Upper lobe of right lung (tissue), 1 donor: ENCODE measurements at regions not wholly inside any gene's neighbourhood (a gene's known extent, or its start where the extent isn't known, plus 50 kb on each side); places are given as distances from the start of the nearest gene placed in this dataset.

Experiments used
- ATAC-seq: fragments of 200-7000 bp; cut with Tn5 transposase; one replicate; pipeline ENCODE4 v1.9.1; 2020; ENCODE audit warnings: mild to moderate bottlenecking, moderate library complexity
- DNase-seq: peaks from one replicate; pipeline ENCODE4 v3.0.0-alpha.2; 2020
- H3K27ac ChIP-seq: fragments of 200-600 bp; one replicate; pipeline ENCODE4 v1.8.0; 2022
- H3K27me3 ChIP-seq: fragments of 200-600 bp; one replicate; pipeline ENCODE4 v1.8.0; 2022; ENCODE audit warnings: mild to moderate bottlenecking
- H3K36me3 ChIP-seq: fragments of 200-600 bp; one replicate; pipeline ENCODE4 v1.8.0; 2022
- H3K4me1 ChIP-seq: fragments of 200-600 bp; one replicate; pipeline ENCODE4 v1.8.0; 2022
- H3K4me3 ChIP-seq: fragments of 200-600 bp; one replicate; pipeline ENCODE4 v1.8.0; 2022; ENCODE audit warnings: mild to moderate bottlenecking
- H3K9me3 ChIP-seq: fragments of 200-600 bp; one replicate; pipeline ENCODE4 v1.8.0; 2022
- CTCF ChIP-seq: fragments of 200-600 bp; IDR thresholded peaks from one replicate; pipeline ENCODE4 v1.8.0; 2022; ENCODE audit warnings: antibody characterized with exemption
- intact Hi-C: fragments of 100-400 bp; cut with DNase I; formaldehyde crosslinking; loops from one replicate; pipeline ENCODE4 v1.11.0; 2022
- donor health status: DM: no; HTN: yes; CAD: no; lungs with severe emphysema.

DNA sequence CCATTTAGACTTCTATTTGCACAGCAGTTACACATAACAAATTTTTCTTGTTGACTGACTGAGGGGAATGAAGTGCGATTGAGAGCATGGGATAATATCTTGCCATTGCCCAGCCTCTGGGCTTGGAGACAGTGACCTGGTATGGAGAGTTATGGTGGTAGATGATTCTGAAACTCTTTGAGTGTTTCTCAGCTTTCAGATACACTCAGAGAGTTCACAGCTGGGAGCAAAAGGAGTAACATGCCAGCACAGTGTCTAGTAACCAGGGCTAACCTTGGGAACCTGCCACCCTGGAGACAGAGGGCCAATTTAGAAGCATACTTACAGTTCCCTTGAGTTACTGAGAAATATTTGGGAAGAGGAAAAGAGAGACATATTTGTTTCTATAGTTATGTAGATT is 1099.3 kb upstream of the CELF4 start:
- H3K27ac ChIP-seq, result no peak overlapping the region
- no peaks in the 10 kb centered on the region for H3K36me3 ChIP-seq
- no peaks in the 10 kb centered on the region for H3K27me3 ChIP-seq
- intact Hi-C loops, result no loop called here
- no peaks in the 10 kb centered on the region for H3K9me3 ChIP-seq
- DNase-seq, result no peak
- no peak for ATAC-seq
- no peak for TF ChIP-seq CTCF
- no peaks in the 10 kb centered on the region for H3K4me1 ChIP-seq
- H3K4me3 ChIP-seq, result no peak overlapping the region

GRCh38 chr18:38663682-38664081 is 1098.1 kb upstream of the CELF4 start:
- intact Hi-C loops, result no loop called here
- no peaks in the 10 kb centered on the region for H3K36me3 ChIP-seq
- H3K4me3 ChIP-seq, result no peak overlapping the region
- TF ChIP-seq CTCF, result no peak
- no peak for DNase-seq
- ATAC-seq, result no peak
- no peaks in the 10 kb centered on the region for H3K27me3 ChIP-seq
- H3K27ac ChIP-seq, result no peak overlapping the region
- no peaks in the 10 kb centered on the region for H3K4me1 ChIP-seq
- H3K9me3 ChIP-seq, result no peaks in the 10 kb centered on the region

GRCh38 chr18:38663270-38663669 is 1097.7 kb upstream of the CELF4 start:
- no peak for TF ChIP-seq CTCF

DNA sequence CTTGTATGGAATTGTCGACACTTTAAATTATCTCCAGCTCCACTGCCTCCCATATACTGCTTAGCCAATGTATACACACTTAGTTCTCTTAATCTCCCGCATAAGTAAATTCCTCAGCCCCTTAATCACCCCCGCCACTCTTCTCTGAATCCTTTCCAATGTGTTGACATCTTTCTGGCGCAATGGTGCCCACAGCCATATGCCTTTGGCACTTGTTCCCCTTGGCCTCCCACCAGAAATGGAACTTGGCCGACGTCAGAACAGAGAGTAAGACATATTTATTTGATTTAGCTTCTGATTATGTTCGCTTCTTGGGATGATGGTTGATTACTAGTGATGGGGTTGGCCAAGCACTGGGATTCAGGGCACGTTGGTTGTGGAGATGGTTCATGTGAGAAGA is 1089.3 kb upstream of the CELF4 start:
- Histone ChIP-seq H3K4me3 (no peak overlapping the region), H3K9me3 (no peaks in the 10 kb centered on the region), H3K4me1 (no peaks in the 10 kb centered on the region), H3K27me3 (no peaks in the 10 kb centered on the region), H3K27ac (no peak overlapping the region), H3K36me3 (no peaks in the 10 kb centered on the region)
- no peak for TF ChIP-seq CTCF
- ATAC-seq, result no peak
- intact Hi-C loops, result no loop called here
- DNase-seq, result no peak

More at GRCh38 chr18:38663270-38663669, 1097.7 kb upstream of the CELF4 start:
- Histone ChIP-seq H3K27me3 (no peaks in the 10 kb centered on the region), H3K9me3 (no peaks in the 10 kb centered on the region), H3K4me3 (no peak overlapping the region), H3K27ac (no peak overlapping the region), H3K4me1 (no peaks in the 10 kb centered on the region), H3K36me3 (no peaks in the 10 kb centered on the region)
- ATAC-seq, result no peak
- no peak for DNase-seq
- intact Hi-C loops, result no loop called here

DNA sequence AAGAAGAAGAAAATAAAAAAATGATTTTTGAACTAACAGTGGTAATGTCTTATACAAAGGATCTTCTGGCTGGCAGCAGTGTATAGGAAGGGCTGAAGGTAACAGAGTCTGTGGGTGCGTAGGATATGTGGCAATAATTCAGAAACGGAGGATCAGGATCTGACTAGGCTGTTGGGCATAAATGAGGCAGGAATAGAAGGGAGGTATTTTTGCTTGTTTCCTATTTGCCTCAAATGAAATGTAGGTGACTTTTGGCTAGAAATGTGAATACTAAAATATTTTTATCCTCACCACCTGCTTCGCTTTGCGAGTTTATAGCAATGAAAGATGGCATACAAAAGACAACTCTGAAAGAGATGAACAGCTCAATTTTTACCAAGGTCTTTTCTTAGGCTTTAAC is 1086.1 kb upstream of the CELF4 start:
- no peak for TF ChIP-seq CTCF
- Histone ChIP-seq H3K27me3 (no peaks in the 10 kb centered on the region), H3K36me3 (no peaks in the 10 kb centered on the region), H3K4me3 (no peak overlapping the region), H3K9me3 (no peaks in the 10 kb centered on the region), H3K27ac (no peak overlapping the region), H3K4me1 (no peaks in the 10 kb centered on the region)
- intact Hi-C loops, result no loop called here
- ATAC-seq (no peak), DNase-seq (no peak)

GRCh38 chr18:38648179-38648578 is 1082.6 kb upstream of the CELF4 start:
- TF ChIP-seq CTCF, result no peak
- intact Hi-C loops, result no loop called here

More at GRCh38 chr18:38648179-38648578, 1082.6 kb upstream of the CELF4 start:
- DNase-seq (no peak), ATAC-seq (no peak)
- Histone ChIP-seq H3K4me3 (no peak overlapping the region), H3K27me3 (no peaks in the 10 kb centered on the region), H3K36me3 (no peaks in the 10 kb centered on the region), H3K9me3 (no peaks in the 10 kb centered on the region), H3K27ac (no peak overlapping the region), H3K4me1 (no peaks in the 10 kb centered on the region)
